OCI-LY7 (cell line): ENCODE measurements at regions not wholly inside any gene's neighbourhood (a gene's known extent, or its start where the extent isn't known, plus 50 kb on each side); places are given as distances from the start of the nearest gene placed in this dataset.

Experiments
- CTCF ChIP-seq: fragments of 200-600 bp; sonication (generic); conservative IDR thresholded peaks from 2 replicates; pipeline ENCODE4 v1.5.1; 2014; ENCODE audit warnings: mild to moderate bottlenecking, antibody characterized with exemption, low read length, moderate library complexity, mixed read lengths
- EZH2phosphoT487 ChIP-seq: fragments of 200-600 bp; sonication (generic); IDR thresholded peaks from 2 replicates; pipeline ENCODE4 v1.6.1; 2018; ENCODE audit warnings: low read depth, borderline replicate concordance, mild to moderate bottlenecking, mixed run types, antibody characterized with exemption, low read length, moderate library complexity, mixed read lengths

- no peak for TF ChIP-seq CTCF
- no peak for TF ChIP-seq EZH2phosphoT487
Measured at GRCh38 chr12:78739653-78740052, 124.9 kb upstream of the SYT1 start.
